ENCODE measurements at regions not wholly inside any gene's neighbourhood (a gene's known extent, or its start where the extent isn't known, plus 50 kb on each side); places are given as distances from the start of the nearest gene placed in this dataset.

DNA sequence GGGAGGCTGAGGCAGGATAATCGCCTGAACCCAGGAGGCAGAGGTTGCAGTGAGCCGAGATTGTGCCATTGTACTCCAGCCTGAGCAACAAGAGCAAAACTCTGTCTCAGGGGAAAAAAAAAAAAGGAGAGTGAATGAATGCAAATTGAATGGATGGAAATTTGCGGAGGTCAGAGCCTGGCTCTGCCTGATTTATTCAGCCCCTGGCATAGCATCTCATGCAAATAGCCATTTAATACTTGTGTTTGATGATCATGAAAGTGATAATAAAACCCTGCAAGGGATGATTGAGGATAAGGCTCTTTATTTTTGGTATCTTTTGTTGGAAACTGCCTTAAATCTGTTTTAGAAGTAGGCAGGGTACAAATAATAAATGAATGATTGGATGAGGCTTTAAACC lies 133.0 kb upstream of the SEMA6D start:
- TF ChIP-seq, protein P1, sequence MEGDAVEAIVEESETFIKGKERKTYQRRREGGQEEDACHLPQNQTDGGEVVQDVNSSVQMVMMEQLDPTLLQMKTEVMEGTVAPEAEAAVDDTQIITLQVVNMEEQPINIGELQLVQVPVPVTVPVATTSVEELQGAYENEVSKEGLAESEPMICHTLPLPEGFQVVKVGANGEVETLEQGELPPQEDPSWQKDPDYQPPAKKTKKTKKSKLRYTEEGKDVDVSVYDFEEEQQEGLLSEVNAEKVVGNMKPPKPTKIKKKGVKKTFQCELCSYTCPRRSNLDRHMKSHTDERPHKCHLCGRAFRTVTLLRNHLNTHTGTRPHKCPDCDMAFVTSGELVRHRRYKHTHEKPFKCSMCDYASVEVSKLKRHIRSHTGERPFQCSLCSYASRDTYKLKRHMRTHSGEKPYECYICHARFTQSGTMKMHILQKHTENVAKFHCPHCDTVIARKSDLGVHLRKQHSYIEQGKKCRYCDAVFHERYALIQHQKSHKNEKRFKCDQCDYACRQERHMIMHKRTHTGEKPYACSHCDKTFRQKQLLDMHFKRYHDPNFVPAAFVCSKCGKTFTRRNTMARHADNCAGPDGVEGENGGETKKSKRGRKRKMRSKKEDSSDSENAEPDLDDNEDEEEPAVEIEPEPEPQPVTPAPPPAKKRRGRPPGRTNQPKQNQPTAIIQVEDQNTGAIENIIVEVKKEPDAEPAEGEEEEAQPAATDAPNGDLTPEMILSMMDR (IDR thresholded peaks at IDR 0.05) = no peak
- TF ChIP-seq POLR2A (IDR thresholded peaks at IDR 0.05) = no peak

All from esophagus squamous epithelium (tissue), 4 donors.